SK-N-SH treated with all-trans-retinoic acid at 6 μM for 48 hours (cell line): ENCODE measurements at regions not wholly inside any gene's neighbourhood (a gene's known extent, or its start where the extent isn't known, plus 50 kb on each side); places are given as distances from the start of the nearest gene placed in this dataset.

Experiments used
- ATAC-seq: fragments of 200-7000 bp; cut with Tn5 transposase; 3 replicates; pipeline ENCODE4 v1.9.1; 2020; ENCODE audit warnings: mild to moderate bottlenecking, moderate library complexity
- ARNTL ChIP-seq: fragments of 450-650 bp; formaldehyde crosslinking; IDR thresholded peaks from 2 replicates; pipeline ENCODE4 v1.5.0; 2020; ENCODE audit warnings: low read depth, mild to moderate bottlenecking, moderate library complexity, borderline replicate concordance
- BACH2 ChIP-seq: fragments of 250-450 bp; sonication (Bioruptor Pico); IDR thresholded peaks from 2 replicates; pipeline ENCODE4 v1.9.0; 2021; ENCODE audit warnings: mild to moderate bottlenecking, borderline replicate concordance
- ESRRG ChIP-seq: fragments of 250-450 bp; sonication (Bioruptor Pico); IDR thresholded peaks from 2 replicates; pipeline ENCODE4 v1.6.1; 2021; ENCODE audit warnings: mild to moderate bottlenecking
- GLIS3 ChIP-seq: fragments of 250-450 bp; sonication (Bioruptor Pico); IDR thresholded peaks from 2 replicates; pipeline ENCODE4 v1.5.0; 2020; ENCODE audit warnings: mild to moderate bottlenecking, moderate library complexity
- ISL1 ChIP-seq: fragments of 250-450 bp; sonication (Bioruptor Pico); IDR thresholded peaks from 2 replicates; pipeline ENCODE4 v2.1.2; 2022; ENCODE audit warnings: mild to moderate bottlenecking, moderate library complexity
- OSR1 ChIP-seq: fragments of 250-450 bp; sonication (Bioruptor Pico); IDR thresholded peaks from 2 replicates; pipeline ENCODE4 v1.8.0; 2022; ENCODE audit warnings: moderate library complexity, mild to moderate bottlenecking, inconsistent platforms
- RARB ChIP-seq: fragments of 250-450 bp; sonication (Bioruptor Pico); IDR thresholded peaks from 2 replicates; pipeline ENCODE4 v1.8.0; 2021; ENCODE audit warnings: mild to moderate bottlenecking, moderate library complexity
- SNAI2 ChIP-seq: fragments of 250-450 bp; sonication (Bioruptor Pico); IDR thresholded peaks from 2 replicates; pipeline ENCODE4 v1.5.0; 2020; ENCODE audit warnings: mild to moderate bottlenecking, moderate library complexity
- TCF4 ChIP-seq: fragments of 250-450 bp; sonication (Bioruptor Pico); IDR thresholded peaks from 2 replicates; pipeline ENCODE4 v1.8.0; 2021; ENCODE audit warnings: mild to moderate bottlenecking, moderate library complexity, borderline replicate concordance
- TOX ChIP-seq: fragments of 250-450 bp; sonication (Bioruptor Pico); IDR thresholded peaks from 2 replicates; pipeline ENCODE4 v1.8.0; 2021; ENCODE audit warnings: mild to moderate bottlenecking, moderate library complexity, borderline replicate concordance
- ZC3H10 ChIP-seq: fragments of 250-450 bp; sonication (Bioruptor Pico); IDR thresholded peaks from 2 replicates; pipeline ENCODE4 v1.5.1; 2021; ENCODE audit warnings: mild to moderate bottlenecking, moderate library complexity
- ZFP3 ChIP-seq: fragments of 250-450 bp; sonication (Bioruptor Pico); IDR thresholded peaks from 2 replicates; pipeline ENCODE4 v1.5.0; 2020; ENCODE audit warnings: mild to moderate bottlenecking, moderate library complexity
- ZFP30 ChIP-seq: fragments of 450-650 bp; formaldehyde crosslinking; IDR thresholded peaks from 2 replicates; pipeline ENCODE4 v1.5.0; 2022; ENCODE audit warnings: mild to moderate bottlenecking, moderate library complexity
- ZNF565 ChIP-seq: fragments of 450-650 bp; formaldehyde crosslinking; conservative IDR thresholded peaks from 2 replicates; pipeline ENCODE4 v1.5.0; 2020; ENCODE audit warnings: low read depth, mild to moderate bottlenecking, moderate library complexity
- ZNF8 ChIP-seq: fragments of 450-650 bp; formaldehyde crosslinking; IDR thresholded peaks from 2 replicates; pipeline ENCODE4 v1.5.0; 2020; ENCODE audit warnings: mild to moderate bottlenecking, moderate library complexity
- TF ChIP-seq, protein P1 (sequence below): fragments of 250-450 bp; sonication (Bioruptor Pico); IDR thresholded peaks from 2 replicates; pipeline ENCODE4 v1.8.0; 2020; ENCODE audit warnings: mild to moderate bottlenecking, moderate library complexity, borderline replicate concordance
- TF ChIP-seq, protein P2 (sequence below): fragments of 250-450 bp; sonication (Bioruptor Pico); IDR thresholded peaks from 2 replicates; pipeline ENCODE4 v1.5.0; 2020; ENCODE audit warnings: mild to moderate bottlenecking, moderate library complexity
- TF ChIP-seq, protein P3 (sequence below): fragments of 250-450 bp; sonication (Bioruptor Pico); IDR thresholded peaks from 2 replicates; pipeline ENCODE4 v1.8.0; 2021; ENCODE audit warnings: low read depth, mild to moderate bottlenecking, moderate library complexity, borderline replicate concordance

DNA sequence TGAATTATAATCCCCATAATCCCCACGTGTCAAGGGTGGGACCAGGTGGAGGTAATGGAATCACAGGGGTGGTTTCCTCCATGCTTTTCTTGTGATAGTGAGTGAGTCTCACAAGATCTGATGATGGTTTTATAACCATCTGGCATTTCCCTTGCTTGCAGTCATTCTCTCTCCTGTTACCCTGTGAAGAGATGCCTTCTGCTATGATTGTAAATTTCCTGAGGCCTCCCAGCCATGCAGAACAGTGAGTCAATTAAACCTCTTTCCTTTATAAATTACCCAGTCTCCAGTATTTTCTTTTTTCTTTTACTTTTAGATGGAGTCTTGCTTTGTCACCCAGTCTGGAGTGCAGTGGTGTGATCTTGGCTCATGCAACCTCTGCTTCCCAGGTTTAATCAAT lies 182.7 kb upstream of the SEMA6A start:
- ATAC-seq, result no peak
- TF ChIP-seq OSR1 (CRISPR knock-in tag) (no peak), ZNF8 (no peak), ISL1 (no peak)
- TF ChIP-seq, protein P1, sequence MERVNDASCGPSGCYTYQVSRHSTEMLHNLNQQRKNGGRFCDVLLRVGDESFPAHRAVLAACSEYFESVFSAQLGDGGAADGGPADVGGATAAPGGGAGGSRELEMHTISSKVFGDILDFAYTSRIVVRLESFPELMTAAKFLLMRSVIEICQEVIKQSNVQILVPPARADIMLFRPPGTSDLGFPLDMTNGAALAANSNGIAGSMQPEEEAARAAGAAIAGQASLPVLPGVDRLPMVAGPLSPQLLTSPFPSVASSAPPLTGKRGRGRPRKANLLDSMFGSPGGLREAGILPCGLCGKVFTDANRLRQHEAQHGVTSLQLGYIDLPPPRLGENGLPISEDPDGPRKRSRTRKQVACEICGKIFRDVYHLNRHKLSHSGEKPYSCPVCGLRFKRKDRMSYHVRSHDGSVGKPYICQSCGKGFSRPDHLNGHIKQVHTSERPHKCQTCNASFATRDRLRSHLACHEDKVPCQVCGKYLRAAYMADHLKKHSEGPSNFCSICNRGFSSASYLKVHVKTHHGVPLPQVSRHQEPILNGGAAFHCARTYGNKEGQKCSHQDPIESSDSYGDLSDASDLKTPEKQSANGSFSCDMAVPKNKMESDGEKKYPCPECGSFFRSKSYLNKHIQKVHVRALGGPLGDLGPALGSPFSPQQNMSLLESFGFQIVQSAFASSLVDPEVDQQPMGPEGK (CRISPR knock-in tag), result no peak

DNA sequence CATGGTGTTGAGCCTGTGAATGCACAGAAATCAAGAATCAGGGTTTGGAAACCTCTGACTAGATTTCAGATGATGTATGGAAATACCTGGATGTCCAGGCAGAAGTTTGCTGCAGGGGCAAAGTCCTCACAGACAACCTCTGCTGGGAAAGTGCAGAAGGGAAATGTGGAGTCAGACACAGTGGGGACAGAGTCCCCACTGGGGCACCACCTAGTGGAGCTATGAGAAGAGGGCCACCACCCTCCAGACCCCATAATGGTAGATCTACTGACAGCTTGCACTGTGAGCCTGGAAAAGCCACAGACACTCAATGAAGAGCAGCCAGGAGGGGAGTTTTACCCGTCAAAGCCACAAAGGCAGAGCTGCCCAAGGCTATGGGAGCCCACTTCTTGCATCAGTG lies 181.9 kb upstream of the SEMA6A start:
- ATAC-seq, result no peak
- TF ChIP-seq ZFP30 (CRISPR knock-in tag), result no peak
- TF ChIP-seq ZFP3 (CRISPR knock-in tag), result no peak
- TF ChIP-seq ARNTL, result no peak
- TF ChIP-seq, protein P2, sequence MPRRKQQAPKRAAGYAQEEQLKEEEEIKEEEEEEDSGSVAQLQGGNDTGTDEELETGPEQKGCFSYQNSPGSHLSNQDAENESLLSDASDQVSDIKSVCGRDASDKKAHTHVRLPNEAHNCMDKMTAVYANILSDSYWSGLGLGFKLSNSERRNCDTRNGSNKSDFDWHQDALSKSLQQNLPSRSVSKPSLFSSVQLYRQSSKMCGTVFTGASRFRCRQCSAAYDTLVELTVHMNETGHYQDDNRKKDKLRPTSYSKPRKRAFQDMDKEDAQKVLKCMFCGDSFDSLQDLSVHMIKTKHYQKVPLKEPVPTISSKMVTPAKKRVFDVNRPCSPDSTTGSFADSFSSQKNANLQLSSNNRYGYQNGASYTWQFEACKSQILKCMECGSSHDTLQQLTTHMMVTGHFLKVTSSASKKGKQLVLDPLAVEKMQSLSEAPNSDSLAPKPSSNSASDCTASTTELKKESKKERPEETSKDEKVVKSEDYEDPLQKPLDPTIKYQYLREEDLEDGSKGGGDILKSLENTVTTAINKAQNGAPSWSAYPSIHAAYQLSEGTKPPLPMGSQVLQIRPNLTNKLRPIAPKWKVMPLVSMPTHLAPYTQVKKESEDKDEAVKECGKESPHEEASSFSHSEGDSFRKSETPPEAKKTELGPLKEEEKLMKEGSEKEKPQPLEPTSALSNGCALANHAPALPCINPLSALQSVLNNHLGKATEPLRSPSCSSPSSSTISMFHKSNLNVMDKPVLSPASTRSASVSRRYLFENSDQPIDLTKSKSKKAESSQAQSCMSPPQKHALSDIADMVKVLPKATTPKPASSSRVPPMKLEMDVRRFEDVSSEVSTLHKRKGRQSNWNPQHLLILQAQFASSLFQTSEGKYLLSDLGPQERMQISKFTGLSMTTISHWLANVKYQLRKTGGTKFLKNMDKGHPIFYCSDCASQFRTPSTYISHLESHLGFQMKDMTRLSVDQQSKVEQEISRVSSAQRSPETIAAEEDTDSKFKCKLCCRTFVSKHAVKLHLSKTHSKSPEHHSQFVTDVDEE (CRISPR knock-in tag), result no peak
- no peak for TF ChIP-seq SNAI2 (CRISPR knock-in tag)
- no peak for TF ChIP-seq BACH2 (CRISPR knock-in tag)
- no peak for TF ChIP-seq TOX (CRISPR knock-in tag)

DNA sequence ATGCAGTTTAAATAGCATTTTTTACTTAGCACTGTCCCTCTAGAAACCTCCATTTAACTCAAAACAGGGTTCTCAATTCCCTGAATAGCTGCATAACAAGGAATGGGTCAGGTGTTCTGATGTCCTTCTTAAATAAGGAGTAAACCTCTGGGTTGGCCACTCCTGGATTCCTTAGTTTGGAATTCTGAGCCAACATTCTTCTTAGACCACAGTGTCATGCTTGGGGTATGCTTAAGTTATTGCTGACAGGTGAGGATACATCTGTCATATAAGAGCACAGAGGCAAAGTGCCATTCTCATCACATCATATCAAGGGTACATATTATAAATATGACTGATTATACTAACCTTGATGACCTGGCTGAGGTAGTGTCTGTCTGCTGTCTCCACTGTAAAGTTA lies 179.9 kb upstream of the SEMA6A start:
- TF ChIP-seq RARB (CRISPR knock-in tag), result no peak
- no peak for TF ChIP-seq TCF4
- no peak for TF ChIP-seq ZC3H10 (CRISPR knock-in tag)
- TF ChIP-seq SNAI2 (CRISPR knock-in tag), result no peak
- TF ChIP-seq ZNF565 (CRISPR knock-in tag), result no peak
- TF ChIP-seq ZFP30 (CRISPR knock-in tag), result no peak
- TF ChIP-seq, protein P3, sequence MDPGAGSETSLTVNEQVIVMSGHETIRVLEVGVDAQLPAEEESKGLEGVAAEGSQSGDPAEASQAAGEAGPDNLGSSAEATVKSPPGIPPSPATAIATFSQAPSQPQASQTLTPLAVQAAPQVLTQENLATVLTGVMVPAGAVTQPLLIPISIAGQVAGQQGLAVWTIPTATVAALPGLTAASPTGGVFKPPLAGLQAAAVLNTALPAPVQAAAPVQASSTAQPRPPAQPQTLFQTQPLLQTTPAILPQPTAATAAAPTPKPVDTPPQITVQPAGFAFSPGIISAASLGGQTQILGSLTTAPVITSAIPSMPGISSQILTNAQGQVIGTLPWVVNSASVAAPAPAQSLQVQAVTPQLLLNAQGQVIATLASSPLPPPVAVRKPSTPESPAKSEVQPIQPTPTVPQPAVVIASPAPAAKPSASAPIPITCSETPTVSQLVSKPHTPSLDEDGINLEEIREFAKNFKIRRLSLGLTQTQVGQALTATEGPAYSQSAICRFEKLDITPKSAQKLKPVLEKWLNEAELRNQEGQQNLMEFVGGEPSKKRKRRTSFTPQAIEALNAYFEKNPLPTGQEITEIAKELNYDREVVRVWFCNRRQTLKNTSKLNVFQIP (CRISPR knock-in tag), result no peak
- TF ChIP-seq GLIS3, result no peak
- TF ChIP-seq, protein P1 (CRISPR knock-in tag), result no peak
- TF ChIP-seq ZNF8, result no peak
- ATAC-seq, result no peak

DNA sequence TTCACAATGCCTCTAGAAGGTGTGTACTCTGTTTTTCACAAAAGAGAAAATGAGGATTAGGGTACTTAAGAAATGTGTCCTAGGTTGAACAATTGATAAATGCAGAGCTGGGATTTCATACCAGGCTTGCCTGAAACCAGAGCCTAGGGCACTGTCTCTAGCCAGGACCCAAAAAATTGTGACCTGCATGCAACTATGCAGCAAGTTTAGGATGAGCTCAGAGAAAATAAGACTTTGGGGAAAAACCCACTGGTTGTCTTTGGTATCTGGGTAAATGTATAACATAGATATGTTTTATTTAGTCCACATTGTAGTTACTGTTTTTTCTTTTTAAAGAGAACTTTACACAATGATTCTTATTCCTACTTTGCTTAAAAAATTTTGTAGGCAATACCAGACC lies 177.1 kb upstream of the SEMA6A start:
- ATAC-seq, result no peak

DNA sequence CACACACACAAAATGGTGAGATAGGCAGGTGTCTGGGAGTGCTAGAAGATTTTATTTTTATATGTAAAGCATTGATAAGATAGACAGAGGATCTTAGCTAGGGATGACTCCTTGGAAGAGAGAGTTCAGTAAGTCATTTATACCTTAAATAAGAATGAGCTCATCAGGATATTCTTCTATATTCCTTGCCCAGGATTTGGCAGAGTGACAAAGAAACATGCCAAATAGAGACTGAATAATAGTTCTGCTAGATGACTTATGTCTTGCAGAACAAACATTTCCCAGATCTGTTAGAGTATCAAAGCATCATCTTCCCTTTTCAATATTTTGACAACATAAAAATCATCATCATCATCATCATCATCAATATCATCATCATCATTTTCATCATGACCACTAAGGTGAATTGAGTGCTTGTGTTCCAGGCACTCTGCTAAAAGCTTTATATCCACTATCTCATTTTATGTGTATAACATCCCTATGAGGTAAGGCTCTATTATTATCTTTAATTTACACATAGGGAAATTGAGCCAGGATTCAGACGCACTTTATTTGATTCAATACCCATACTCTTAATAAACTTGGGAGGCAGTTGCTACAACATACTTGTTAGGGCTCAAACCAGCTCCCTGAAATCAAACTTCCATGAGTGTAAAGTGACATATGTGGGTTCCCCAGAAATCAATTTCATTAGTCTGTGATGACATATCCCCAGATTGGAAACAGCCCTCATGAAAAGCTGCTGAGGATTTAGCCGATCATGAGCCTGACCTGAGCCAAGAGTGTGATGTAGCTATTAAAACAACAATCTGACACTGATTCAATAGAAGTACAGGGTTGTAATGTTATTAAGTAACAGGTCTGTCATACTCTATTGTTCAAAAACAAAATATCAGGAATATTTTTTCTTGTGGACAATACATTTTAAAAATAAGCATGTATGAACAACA lies 176.3 kb upstream of the SEMA6A start:
- no peak for ATAC-seq
- TF ChIP-seq ZFP30 (CRISPR knock-in tag) (no peak), TOX (CRISPR knock-in tag) (no peak), SNAI2 (CRISPR knock-in tag) (no peak), RARB (CRISPR knock-in tag) (no peak), BACH2 (CRISPR knock-in tag) (no peak), ESRRG (CRISPR knock-in tag) (no peak), ISL1 (no peak), ZNF565 (CRISPR knock-in tag) (no peak)
- TF ChIP-seq, protein P2 (CRISPR knock-in tag), result no peak
- TF ChIP-seq, all 23 proteins: peak for 0

More for the DNA sequence above, 177.1 kb upstream of the SEMA6A start:
- TF ChIP-seq ZFP30 (CRISPR knock-in tag) (no peak), TCF4 (no peak)
- TF ChIP-seq, all 23 proteins: peak for 0
